SH-SY5Y (cell line): ENCODE measurements at regions not wholly inside any gene's neighbourhood (a gene's known extent, or its start where the extent isn't known, plus 50 kb on each side); places are given as distances from the start of the nearest gene placed in this dataset.

ENCODE experiments used
- GATA2 ChIP-seq: IDR thresholded peaks from 2 replicates; pipeline ENCODE4 v1.6.1; 2011; ENCODE audit warnings: mild to moderate bottlenecking, low read depth, low read length
- GATA3 ChIP-seq: IDR thresholded peaks from 2 replicates; pipeline ENCODE4 v1.6.1; 2011; ENCODE audit warnings: low read depth, mild to moderate bottlenecking, low read length, moderate library complexity

DNA sequence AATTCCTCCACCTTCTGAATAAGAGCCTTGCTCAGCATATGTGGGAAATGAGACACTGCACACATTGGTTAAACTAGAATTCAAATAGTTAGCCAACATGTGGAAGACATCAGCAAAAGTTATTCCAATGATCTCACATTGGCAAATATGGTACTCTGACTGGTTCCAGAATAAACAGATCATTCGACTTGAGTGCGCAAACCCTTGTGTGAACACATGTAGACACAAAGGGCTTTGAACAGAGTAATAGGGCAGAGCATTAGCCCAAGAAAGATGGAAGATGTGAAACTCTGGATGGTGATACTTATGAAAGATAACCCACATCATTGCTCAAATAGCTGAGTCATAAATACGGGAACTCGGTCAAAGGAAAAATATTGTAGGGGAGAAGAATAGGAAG lies 1133.4 kb upstream of the SEL1L start:
- TF ChIP-seq GATA2: no peak
- TF ChIP-seq GATA3: no peak

GRCh38 chr14:82667501-82667900 lies 1133.8 kb upstream of the SEL1L start:
- TF ChIP-seq GATA2: no peak
- no peak for TF ChIP-seq GATA3

DNA sequence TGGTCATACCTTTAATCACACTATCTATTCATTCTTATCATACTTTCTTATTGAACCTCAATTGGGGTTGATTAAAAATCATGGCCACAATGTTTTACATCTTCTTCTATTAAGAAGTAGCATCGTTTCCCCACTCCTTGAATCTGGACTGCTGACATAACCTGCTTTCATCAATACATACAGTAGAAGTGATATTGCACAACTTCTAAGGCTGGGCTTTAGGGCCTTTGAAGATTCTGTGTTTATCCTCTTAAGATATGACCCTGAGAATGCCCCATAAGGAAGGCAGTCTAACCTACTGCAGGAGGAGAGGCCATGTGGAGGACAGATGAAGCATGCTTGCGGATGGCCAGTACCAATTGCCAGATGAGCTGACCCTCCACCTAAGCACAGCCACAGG lies 1142.8 kb upstream of the SEL1L start:
- TF ChIP-seq GATA2: no peak
- no peak for TF ChIP-seq GATA3

DNA sequence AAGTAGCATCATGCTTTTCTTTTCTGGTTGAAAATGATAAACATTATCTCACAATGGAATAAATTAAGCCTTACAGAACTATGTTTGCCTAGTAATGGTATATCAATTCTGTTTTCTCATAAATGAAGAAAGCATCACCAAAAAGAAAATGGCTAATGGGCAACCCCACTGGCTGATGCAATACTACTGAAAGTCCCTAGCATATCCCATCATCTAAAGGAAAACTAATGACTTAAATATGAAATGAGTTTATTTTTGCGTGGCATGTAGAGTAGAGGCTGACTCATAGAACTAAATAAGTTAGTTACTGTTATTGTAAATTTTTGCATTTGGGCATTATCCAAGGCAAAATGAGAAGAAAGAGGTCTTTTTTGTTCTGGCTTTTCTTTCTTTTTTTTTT lies 1156.3 kb upstream of the SEL1L start:
- TF ChIP-seq GATA2 (no peak), GATA3 (no peak)

DNA sequence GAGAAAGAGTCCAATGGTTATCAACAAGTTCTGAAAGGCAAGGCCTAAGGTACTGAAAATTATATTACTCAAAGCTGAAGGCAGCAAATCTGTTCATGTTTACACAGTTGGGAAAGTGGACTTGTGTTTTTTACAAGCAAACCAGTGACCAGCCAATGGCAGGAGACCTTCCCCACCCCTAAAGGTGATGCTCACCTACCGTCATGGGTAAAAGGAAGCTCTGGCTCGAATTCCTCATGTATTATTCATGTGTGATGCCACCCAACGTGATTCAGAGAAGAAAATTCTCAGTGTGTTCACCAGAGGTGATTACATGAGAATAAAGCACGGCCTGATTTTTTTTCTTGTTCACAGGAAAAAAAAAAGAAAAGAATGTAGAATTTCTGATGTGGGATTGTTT lies 1161.2 kb upstream of the SEL1L start:
- TF ChIP-seq GATA2: no peak
- no peak for TF ChIP-seq GATA3

- TF ChIP-seq GATA2 (no peak), GATA3 (no peak)
These were observed 1170.6 kb upstream of the SEL1L start for GRCh38 chr14:82704218-82704617.

DNA sequence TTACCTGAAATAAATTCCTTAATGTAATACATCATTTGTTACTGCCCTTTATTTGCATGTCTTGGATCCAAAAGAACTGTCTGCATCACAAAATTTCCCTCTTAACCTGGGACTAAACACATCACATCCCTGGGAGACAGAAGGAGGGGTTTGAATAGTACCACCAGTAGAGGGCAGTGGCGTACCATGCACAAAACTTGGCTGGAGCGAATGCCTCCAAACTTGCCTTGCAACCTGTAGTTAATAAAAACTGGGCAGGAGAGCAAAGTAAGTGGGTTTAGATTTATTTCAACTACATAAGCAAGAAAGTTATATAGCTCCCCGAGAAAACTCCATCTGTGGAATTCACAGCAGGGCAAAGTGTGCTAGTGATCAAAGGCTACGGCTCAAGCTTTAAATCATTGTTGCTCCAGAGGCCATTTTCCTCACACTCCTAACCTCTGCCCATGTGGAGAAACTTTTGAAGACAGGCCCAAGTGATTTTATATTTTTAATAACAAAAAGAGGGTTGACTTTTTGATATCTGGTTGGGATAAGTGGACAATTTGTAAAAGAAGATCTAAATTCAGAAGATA lies 1176.7 kb upstream of the SEL1L start:
- TF ChIP-seq GATA2: no peak

DNA sequence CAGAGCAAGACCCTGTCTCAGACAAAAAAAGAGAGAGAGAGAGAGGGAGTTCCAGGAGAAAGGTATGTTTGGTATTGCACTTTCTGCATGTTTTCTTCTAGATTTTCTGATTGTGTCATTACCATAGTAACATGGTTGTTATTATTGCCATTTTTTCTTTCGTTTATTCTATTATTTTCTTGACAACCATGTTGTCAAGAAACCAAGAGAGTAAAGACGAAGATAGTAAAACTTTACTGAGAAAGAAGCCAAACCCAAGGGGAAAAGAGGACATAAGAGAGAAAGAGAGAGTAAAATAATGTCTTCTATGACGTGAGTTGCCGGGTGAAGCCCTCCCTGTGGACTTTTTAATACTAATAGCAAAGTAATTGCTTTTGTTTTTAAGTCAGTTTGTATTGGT lies 1186.0 kb upstream of the SEL1L start:
- no peak for TF ChIP-seq GATA3
- no peak for TF ChIP-seq GATA2

DNA sequence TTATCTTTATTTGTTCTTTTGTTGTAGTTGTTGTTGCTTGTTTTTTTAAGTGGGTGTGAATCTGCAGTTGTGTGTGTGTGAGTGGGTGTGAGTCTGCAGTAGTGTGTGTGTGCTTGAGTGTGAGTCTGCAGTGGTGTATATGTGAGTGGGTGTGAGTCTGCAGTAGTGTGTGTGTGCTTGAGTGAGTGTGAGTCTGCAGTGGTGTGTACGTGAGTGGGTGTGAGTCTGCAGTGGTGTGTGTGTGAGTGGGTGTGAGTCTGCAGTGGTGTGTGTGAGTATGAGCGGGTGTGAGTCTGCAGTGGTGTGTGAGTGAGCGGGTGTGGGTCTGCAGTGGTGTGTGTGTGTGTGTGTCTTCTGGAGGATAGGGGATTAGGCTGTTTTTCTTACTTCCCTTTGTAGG lies 1186.8 kb upstream of the SEL1L start:
- TF ChIP-seq GATA2 (no peak), GATA3 (no peak)

- no peak for TF ChIP-seq GATA2
- TF ChIP-seq GATA3: no peak
These were observed 1187.3 kb upstream of the SEL1L start for GRCh38 chr14:82720946-82721345.

GRCh38 chr14:82724316-82724715 lies 1190.7 kb upstream of the SEL1L start:
- TF ChIP-seq GATA3 (no peak), GATA2 (no peak)

DNA sequence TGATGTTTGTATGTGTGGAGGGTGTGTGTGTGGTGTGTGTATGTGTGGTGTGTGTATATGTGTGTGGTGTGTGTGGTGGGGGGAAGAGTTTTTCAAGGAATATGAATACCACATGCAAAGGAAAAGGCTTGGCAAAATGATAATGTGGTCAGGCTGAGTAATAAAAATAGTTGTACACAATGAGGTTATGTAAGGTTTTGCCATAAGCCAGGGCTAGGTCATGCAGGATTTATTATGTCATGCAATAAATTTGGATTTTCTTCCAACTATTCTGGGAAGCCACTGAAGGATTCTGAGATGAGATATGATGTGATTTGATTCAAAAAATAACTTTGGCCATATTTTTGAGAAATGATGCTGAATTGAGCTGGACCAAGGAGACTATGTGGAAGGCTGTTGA lies 1191.6 kb upstream of the SEL1L start:
- no peak for TF ChIP-seq GATA2
- no peak for TF ChIP-seq GATA3

GRCh38 chr14:82731526-82731925 lies 1197.9 kb upstream of the SEL1L start:
- TF ChIP-seq GATA2 (no peak), GATA3 (no peak)

- TF ChIP-seq GATA2 (no peak), GATA3 (no peak)
These were observed 1206.9 kb upstream of the SEL1L start for GRCh38 chr14:82740547-82740946.

GRCh38 chr14:82755476-82755875 lies 1221.8 kb upstream of the SEL1L start:
- TF ChIP-seq GATA2 (no peak), GATA3 (no peak)

- TF ChIP-seq GATA3 (no peak), GATA2 (no peak)
These were observed 1222.3 kb upstream of the SEL1L start for GRCh38 chr14:82755923-82756322.
